ENCODE measurements at regions not wholly inside any gene's neighbourhood (a gene's known extent, or its start where the extent isn't known, plus 50 kb on each side); places are given as distances from the start of the nearest gene placed in this dataset.

DNA sequence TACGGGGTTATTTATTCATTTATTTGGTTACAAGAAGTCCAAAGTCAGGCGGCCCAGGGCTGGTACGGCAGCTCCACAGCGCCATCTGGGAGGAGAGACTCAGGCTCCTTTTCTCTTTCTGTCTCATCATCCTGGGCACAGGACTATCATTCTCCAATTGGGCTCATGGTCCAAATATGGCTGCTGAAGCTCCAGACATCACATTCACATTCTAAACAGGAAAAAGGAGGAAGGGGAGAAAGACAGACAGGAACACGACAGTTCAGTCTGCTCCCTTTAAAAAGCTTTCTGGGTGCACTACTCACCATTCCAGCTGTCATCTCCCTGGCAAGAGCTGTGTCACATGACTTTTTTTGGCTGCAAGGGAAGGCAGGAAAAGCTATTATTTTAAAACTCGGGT, 74.4 kb upstream of the PDZD8 start:
- Histone ChIP-seq H3K36me3 (ENCODE audit: insufficient read depth in 1 of 2, low read depth in 1 of 2) (no peaks in the 10 kb centered on the region), H3K4me3 (no peak overlapping the region), H3K4me1 (no peaks in the 10 kb centered on the region), H3K27me3 (ENCODE audit: insufficient read depth in 3 of 3, low read length in 2 of 3) (peaks cover 0 to 5% (median 0%) of the 10 kb centered on the region in 3 donors), H3K9me3 (no peaks in the 10 kb centered on the region), H3K27ac (no peak overlapping the region)
- no peak for ATAC-seq
- intact Hi-C loops (cut with DNase I) = loop anchor here in 1 of 2 donors (10.0 kb wide), 1 partner anchor 235 kb away; no protein-coding TSS in a partner anchor
- TF ChIP-seq, protein P1, sequence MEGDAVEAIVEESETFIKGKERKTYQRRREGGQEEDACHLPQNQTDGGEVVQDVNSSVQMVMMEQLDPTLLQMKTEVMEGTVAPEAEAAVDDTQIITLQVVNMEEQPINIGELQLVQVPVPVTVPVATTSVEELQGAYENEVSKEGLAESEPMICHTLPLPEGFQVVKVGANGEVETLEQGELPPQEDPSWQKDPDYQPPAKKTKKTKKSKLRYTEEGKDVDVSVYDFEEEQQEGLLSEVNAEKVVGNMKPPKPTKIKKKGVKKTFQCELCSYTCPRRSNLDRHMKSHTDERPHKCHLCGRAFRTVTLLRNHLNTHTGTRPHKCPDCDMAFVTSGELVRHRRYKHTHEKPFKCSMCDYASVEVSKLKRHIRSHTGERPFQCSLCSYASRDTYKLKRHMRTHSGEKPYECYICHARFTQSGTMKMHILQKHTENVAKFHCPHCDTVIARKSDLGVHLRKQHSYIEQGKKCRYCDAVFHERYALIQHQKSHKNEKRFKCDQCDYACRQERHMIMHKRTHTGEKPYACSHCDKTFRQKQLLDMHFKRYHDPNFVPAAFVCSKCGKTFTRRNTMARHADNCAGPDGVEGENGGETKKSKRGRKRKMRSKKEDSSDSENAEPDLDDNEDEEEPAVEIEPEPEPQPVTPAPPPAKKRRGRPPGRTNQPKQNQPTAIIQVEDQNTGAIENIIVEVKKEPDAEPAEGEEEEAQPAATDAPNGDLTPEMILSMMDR (IDR thresholded peaks at IDR 0.05) = no peak
- WGBS, 3 donors = 54 to 60% (median 54%) methylated on average over 6 of the region's 6 CpGs
- no peak for DNase-seq

DNA sequence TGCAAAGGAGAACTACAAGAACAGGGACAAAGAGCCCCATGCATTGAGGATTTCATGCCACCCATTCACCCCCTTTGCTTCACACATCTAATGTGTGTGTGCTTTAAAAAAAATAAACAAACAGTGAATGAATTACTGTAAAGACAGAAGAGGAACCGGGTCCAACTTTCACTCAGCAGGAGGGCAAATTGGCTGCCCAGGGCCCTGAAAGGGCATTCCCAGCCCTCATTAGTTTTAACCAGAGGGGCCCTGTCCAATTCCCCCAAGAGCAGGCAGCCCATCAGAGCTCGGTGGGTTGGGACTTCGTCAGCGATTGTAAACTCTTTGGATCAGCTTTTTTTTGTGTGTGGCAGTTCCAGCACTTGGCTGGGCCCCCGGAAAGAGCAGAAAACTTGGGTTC, 73.6 kb upstream of the PDZD8 start:
- H3K4me3 ChIP-seq = no peak overlapping the region
- peaks cover 0 to 5% (median 0%) of the 10 kb centered on the region in 3 donors for H3K27me3 ChIP-seq (ENCODE audit: insufficient read depth in 3 of 3, low read length in 2 of 3)
- WGBS, 3 donors = 26 to 37% (median 29%) methylated on average over 5 of the region's 5 CpGs
- H3K36me3 ChIP-seq (ENCODE audit: insufficient read depth in 1 of 2, low read depth in 1 of 2) = no peaks in the 10 kb centered on the region
- no peak overlapping the region for H3K27ac ChIP-seq
- DNase-seq (no peak), ATAC-seq (no peak)
- intact Hi-C loops (cut with DNase I) = loop anchor here in 1 of 2 donors (10.0 kb wide), 1 partner anchor 234 kb away; no protein-coding TSS in a partner anchor
- TF ChIP-seq, protein P1 (IDR thresholded peaks at IDR 0.05) = no peak
- no peaks in the 10 kb centered on the region for H3K4me1 ChIP-seq
- H3K9me3 ChIP-seq = no peaks in the 10 kb centered on the region

DNA sequence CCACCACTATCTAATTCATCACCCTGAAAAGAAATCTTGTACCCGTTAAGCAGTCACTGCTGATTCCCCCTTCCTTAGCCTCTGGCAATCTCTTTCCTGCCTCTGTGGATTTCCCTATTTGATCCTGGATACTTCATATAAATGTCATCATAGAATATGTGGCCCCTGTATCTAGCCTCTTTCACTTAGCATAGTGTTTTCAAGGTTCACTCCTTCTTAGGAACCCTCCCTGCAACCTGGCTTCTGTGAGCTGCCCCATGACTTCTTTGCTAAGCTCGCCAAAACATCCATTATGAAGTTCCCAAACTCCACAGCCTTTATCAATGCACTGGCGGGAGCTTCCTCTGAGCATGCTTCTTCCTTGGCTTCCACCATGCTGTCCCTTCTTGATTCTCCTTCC, 70.8 kb upstream of the PDZD8 start:
- no peaks in the 10 kb centered on the region for H3K9me3 ChIP-seq
- no peak overlapping the region for H3K27ac ChIP-seq
- DNase-seq (no peak), ATAC-seq (no peak)
- no peaks in the 10 kb centered on the region for H3K36me3 ChIP-seq (ENCODE audit: insufficient read depth in 1 of 2, low read depth in 1 of 2)
- no peak overlapping the region for H3K4me3 ChIP-seq
- intact Hi-C loops (cut with DNase I) = loop anchor here in 1 of 2 donors (10.0 kb wide), 1 partner anchor 231 kb away; no protein-coding TSS in a partner anchor
- H3K27me3 ChIP-seq (ENCODE audit: insufficient read depth in 3 of 3, low read length in 2 of 3) = peaks cover 0 to 5% (median 0%) of the 10 kb centered on the region in 3 donors
- 76 to 90% (median 88%) methylated on average over 3 of the region's 3 CpGs for WGBS, 3 donors
- TF ChIP-seq, protein P1 (IDR thresholded peaks at IDR 0.05) = no peak
- H3K4me1 ChIP-seq = no peaks in the 10 kb centered on the region

DNA sequence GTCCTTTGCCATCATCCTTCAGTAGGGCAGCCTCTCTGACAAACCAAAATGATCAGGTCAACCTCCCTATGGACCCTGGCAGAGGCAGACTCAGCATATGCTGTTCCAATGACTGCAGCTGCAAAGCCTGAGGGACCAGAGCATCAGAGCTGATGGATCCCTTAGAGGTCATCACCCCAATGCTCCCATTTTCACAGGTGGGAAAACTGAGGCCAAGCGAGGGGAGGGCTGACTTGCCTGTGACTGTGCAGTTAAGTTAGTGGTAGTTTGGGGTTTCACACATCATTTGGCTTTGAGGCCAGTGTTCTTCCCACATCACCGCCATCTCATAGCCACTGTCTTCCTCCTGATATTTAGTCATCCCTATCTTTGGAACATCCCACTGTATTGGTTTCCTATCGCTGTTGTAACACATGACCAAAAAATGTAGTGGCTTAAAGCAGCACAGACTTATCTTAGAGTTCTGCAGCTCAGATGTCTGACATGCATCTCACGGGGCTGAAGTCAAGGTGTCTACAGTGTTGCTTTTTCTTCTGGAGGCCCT, 69.3 kb upstream of the PDZD8 start:
- no peaks in the 10 kb centered on the region for H3K36me3 ChIP-seq (ENCODE audit: insufficient read depth in 1 of 2, low read depth in 1 of 2)
- DNase-seq (no peak), ATAC-seq (no peak)
- H3K4me1 ChIP-seq = no peaks in the 10 kb centered on the region
- TF ChIP-seq, protein P1 (IDR thresholded peaks at IDR 0.05) = no peak
- H3K27ac ChIP-seq = no peak overlapping the region
- no peak overlapping the region for H3K4me3 ChIP-seq
- intact Hi-C loops (cut with DNase I) = loop anchor here in 1 of 2 donors (5.0 to 10.0 kb wide), 2 partner anchors 230 to 798 kb away; no protein-coding TSS in a partner anchor
- H3K27me3 ChIP-seq (ENCODE audit: insufficient read depth in 3 of 3, low read length in 2 of 3) = peaks cover 0 to 7% (median 3%) of the 10 kb centered on the region in 3 donors
- no peaks in the 10 kb centered on the region for H3K9me3 ChIP-seq
- 88 to 91% (median 89%) methylated on average over 4 of the region's 4 CpGs for WGBS, 3 donors

DNA sequence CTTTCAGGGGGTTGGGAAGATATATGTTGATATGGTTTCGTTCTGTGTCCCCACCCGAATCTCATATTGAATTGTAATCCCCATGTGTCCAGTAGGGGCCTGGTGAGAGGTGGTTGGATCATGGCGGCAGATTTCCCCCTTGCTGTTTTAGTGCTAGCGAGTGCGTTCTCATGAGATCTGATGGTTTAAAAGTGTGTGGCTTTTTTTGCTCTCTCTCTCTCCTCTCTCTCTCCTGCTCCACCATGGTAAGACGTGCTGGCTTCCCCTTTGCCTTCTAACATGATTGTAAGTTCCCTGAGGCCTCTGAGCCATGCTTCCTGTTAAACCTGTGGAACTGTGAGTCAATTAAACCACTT, 68.4 kb upstream of the PDZD8 start:
- no peak for DNase-seq
- WGBS, 3 donors = 84 to 92% (median 88%) methylated on average over 6 of the region's 6 CpGs

More for the DNA sequence above, 68.4 kb upstream of the PDZD8 start:
- intact Hi-C loops (cut with DNase I) = loop anchor here in 1 of 2 donors (5.0 to 10.0 kb wide), 2 partner anchors 229 to 799 kb away; no protein-coding TSS in a partner anchor
- Histone ChIP-seq H3K27ac (no peak overlapping the region), H3K27me3 (ENCODE audit: insufficient read depth in 3 of 3, low read length in 2 of 3) (peaks cover 0 to 6% (median 3%) of the 10 kb centered on the region in 3 donors), H3K4me1 (no peaks in the 10 kb centered on the region), H3K36me3 (ENCODE audit: insufficient read depth in 1 of 2, low read depth in 1 of 2) (no peaks in the 10 kb centered on the region), H3K4me3 (no peak overlapping the region), H3K9me3 (no peaks in the 10 kb centered on the region)
- TF ChIP-seq, protein P1 (IDR thresholded peaks at IDR 0.05) = no peak
- no peak for ATAC-seq
